Peyer's patch (tissue), 4 donors: ENCODE measurements at regions not wholly inside any gene's neighbourhood (a gene's known extent, or its start where the extent isn't known, plus 50 kb on each side); places are given as distances from the start of the nearest gene placed in this dataset.

Experiments
- CTCF ChIP-seq, 6 experiments: fragments of 450-650 bp in 4 of 6; fragments of 200-600 bp in 2 of 6; sonication (generic) in 1 of 6; IDR thresholded peaks; one replicate each; pipeline ENCODE4 v1.5.1; 2017 to 2019; ENCODE audit warnings: antibody characterized with exemption in 6 of 6, mild to moderate bottlenecking in 3 of 6, moderate library complexity in 1 of 6
- POLR2A ChIP-seq, 2 donors: fragments of 450-650 bp; IDR thresholded peaks; one replicate each; pipeline ENCODE4 v1.5.1; 2017; ENCODE audit warnings: antibody characterized with exemption in 2 of 2, mild to moderate bottlenecking in 2 of 2, moderate library complexity in 2 of 2

- TF ChIP-seq CTCF (IDR thresholded peaks at IDR 0.05) (no peak), POLR2A (IDR thresholded peaks at IDR 0.05) (no peak)
Measured at GRCh38 chr7:69301253-69301652, 297.0 kb upstream of the AUTS2 start.
